ENCODE measurements at regions not wholly inside any gene's neighbourhood (a gene's known extent, or its start where the extent isn't known, plus 50 kb on each side); places are given as distances from the start of the nearest gene placed in this dataset.

DNA sequence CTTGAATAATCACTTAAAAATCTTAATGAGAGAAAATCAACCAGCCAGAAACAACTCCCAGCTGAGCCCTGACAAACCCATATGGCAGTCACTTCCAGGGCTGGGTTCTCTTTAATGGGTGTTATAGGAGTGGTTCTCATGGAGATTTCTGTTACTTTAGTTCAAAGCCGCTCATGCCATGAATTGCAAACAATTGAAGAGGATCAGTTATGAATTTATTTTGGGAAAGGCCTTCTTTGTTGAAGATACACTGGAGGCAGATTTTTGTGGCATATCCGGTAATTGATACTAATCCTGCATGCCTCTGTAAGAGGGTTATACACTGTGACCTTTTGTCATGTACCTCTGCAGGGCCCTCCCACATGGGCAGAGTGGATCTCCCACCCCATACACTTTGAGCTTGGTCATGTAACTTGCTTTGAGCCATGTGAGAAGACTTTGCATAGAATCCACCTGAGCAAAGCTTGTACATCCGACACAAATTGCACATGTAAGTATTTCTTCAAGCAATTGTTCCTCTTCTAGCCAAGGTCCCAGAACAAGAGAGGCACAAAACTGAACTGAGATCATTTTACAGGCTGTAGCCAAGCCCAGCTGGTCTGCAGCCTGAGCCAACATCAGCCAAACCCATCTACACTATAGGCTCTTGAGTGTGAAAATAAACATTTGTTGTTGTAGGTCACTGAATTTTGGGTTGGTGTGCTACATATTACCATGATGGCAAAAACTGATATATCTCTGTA, 492.3 kb downstream of the PREX1 start:
- intact Hi-C loops (cut with DNase I; ENCODE audit: low total_unique reads), result no loop called here
- Histone ChIP-seq H3K4me3 (no peak overlapping the region), H3K36me3 (no peaks in the 10 kb centered on the region), H3K27me3 (no peaks in the 10 kb centered on the region), H3K27ac (no peak overlapping the region), H3K9me3 (no peaks in the 10 kb centered on the region), H3K4me1 (peaks cover 0 to 4% of the 10 kb centered on the region in 2 donors)
- TF ChIP-seq CTCF (IDR thresholded peaks at IDR 0.05) (no peak), POLR2A (IDR thresholded peaks at IDR 0.05) (no peak)
- DNase-seq, result no peak

- intact Hi-C loops (cut with DNase I; ENCODE audit: low total_unique reads), result loop anchor here (5.0 kb wide), 1 partner anchor 1171 kb away; no protein-coding TSS in a partner anchor
- TF ChIP-seq POLR2A (IDR thresholded peaks at IDR 0.05), result no peak
- no peak for TF ChIP-seq CTCF (IDR thresholded peaks at IDR 0.05)
- Histone ChIP-seq H3K27me3 (no peaks in the 10 kb centered on the region), H3K4me3 (no peak overlapping the region), H3K36me3 (no peaks in the 10 kb centered on the region), H3K4me1 (no peaks in the 10 kb centered on the region), H3K9me3 (no peaks in the 10 kb centered on the region), H3K27ac (no peak overlapping the region)
- no peak for DNase-seq
These were observed 494.1 kb downstream of the PREX1 start for GRCh38 chr20:48333707-48334106.

DNA sequence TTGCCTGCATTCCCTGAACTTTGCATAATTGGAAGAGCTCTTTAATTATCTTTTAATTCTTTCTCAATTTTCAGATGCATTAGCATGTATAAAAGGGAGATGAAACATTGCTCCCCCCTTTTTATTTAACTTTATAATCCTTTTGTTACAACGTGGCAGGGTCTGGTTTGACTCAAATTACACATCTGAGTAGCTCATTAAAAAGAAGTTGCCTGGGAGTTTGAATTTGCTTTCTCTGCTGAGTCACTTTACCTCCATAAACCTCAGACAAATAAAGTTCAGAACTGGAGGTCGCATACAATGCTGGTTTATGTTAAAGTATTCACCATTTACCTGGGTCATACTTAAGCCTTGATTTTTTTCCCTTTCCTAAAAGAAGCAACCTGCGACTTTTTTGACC, 495.2 kb downstream of the PREX1 start:
- H3K9me3 ChIP-seq, result no peaks in the 10 kb centered on the region
- H3K4me1 ChIP-seq, result no peaks in the 10 kb centered on the region
- no peaks in the 10 kb centered on the region for H3K27me3 ChIP-seq
- intact Hi-C loops (cut with DNase I; ENCODE audit: low total_unique reads), result loop anchor here (5.0 kb wide), 1 partner anchor 1170 kb away; no protein-coding TSS in a partner anchor
- no peak for DNase-seq
- no peak for TF ChIP-seq POLR2A (IDR thresholded peaks at IDR 0.05)
- no peak for TF ChIP-seq CTCF (IDR thresholded peaks at IDR 0.05)
- H3K36me3 ChIP-seq, result no peaks in the 10 kb centered on the region
- H3K27ac ChIP-seq, result no peak overlapping the region
- H3K4me3 ChIP-seq, result no peak overlapping the region

- Histone ChIP-seq H3K9me3 (no peaks in the 10 kb centered on the region), H3K4me1 (no peaks in the 10 kb centered on the region), H3K36me3 (no peaks in the 10 kb centered on the region), H3K27me3 (no peaks in the 10 kb centered on the region), H3K27ac (no peak overlapping the region), H3K4me3 (no peak overlapping the region)
- DNase-seq, result no peak
- intact Hi-C loops (cut with DNase I; ENCODE audit: low total_unique reads), result loop anchor here (5.0 kb wide), 1 partner anchor 1169 kb away; no protein-coding TSS in a partner anchor
- no peak for TF ChIP-seq CTCF (IDR thresholded peaks at IDR 0.05)
- TF ChIP-seq POLR2A (IDR thresholded peaks at IDR 0.05), result no peak
These were observed 496.1 kb downstream of the PREX1 start for GRCh38 chr20:48331518-48332286.
